H1 (cell line): ENCODE measurements at regions not wholly inside any gene's neighbourhood (a gene's known extent, or its start where the extent isn't known, plus 50 kb on each side); places are given as distances from the start of the nearest gene placed in this dataset.

ENCODE experiments used
- CTCF ChIA-PET: fragments of 300-600 bp; sonication (Branson Sonifier 250); formaldehyde crosslinking; loops from one replicate; lab custom pipeline; 2021; ENCODE audit not compliant: partially characterized antibody; lab: Charles Lee
- POLR2A ChIA-PET: fragments of 300-600 bp; sonication (Branson Sonifier 250); formaldehyde crosslinking; loops from one replicate; lab custom pipeline; 2021; ENCODE audit warnings: inconsistent platforms; ENCODE audit not compliant: partially characterized antibody; lab: Charles Lee
- DNase-seq, 2 experiments: peaks; one replicate each; pipeline versions ENCODE4 v3.0.0 to v3.0.0-alpha.2; 2010 to 2022; ENCODE audit warnings: low spot score in 2 of 2, low read depth in 1 of 2, mixed read lengths in 1 of 2
- FAIRE-seq: peaks from 2 replicates; lab custom pipeline; 2011; peaks lifted over from hg19 to GRCh38; lab: Jason Lieb, UNC
- H2AFZ ChIP-seq: 2 replicates; pipeline ENCODE4 v1.8.1; 2012; ENCODE audit warnings: low read length, inconsistent platforms
- H2AK5ac ChIP-seq: 2 replicates; pipeline ENCODE4 v1.6.1; 2013; ENCODE audit warnings: low read depth, low read length
- H2BK120ac ChIP-seq: replicated peaks from 2 replicates; pipeline ENCODE3; 2013; ENCODE audit warnings: low read depth, low read length, inconsistent platforms
- H2BK12ac ChIP-seq: 2 replicates; pipeline ENCODE4 v1.6.1; 2013; ENCODE audit warnings: low read depth, low read length
- H2BK15ac ChIP-seq: 2 replicates; pipeline ENCODE4 v1.6.1; 2013; ENCODE audit warnings: low read length
- H2BK20ac ChIP-seq: 2 replicates; pipeline ENCODE4 v1.6.1; 2013; ENCODE audit warnings: low read length
- H2BK5ac ChIP-seq: 2 replicates; pipeline ENCODE4 v1.6.1; 2013; ENCODE audit warnings: low read depth, low read length
- H3K14ac ChIP-seq: 2 replicates; pipeline ENCODE4 v1.6.1; 2013; ENCODE audit warnings: inconsistent platforms; ENCODE audit not compliant: insufficient read length
- H3K18ac ChIP-seq: 2 replicates; pipeline ENCODE4 v1.6.1; 2013; ENCODE audit warnings: low read length; ENCODE audit errors: extremely low read depth
- H3K23ac ChIP-seq: 2 replicates; pipeline ENCODE4 v1.6.1; 2013; ENCODE audit warnings: inconsistent platforms; ENCODE audit not compliant: insufficient read length
- H3K23me2 ChIP-seq: 2 replicates; pipeline ENCODE4 v1.6.1; 2013; ENCODE audit warnings: low read depth, low read length
- H3K27ac ChIP-seq: 2 replicates; pipeline ENCODE4 v1.6.1; 2011; ENCODE audit warnings: low read depth, low read length, inconsistent platforms
- H3K27me3 ChIP-seq, 4 experiments: replicated peaks in 1 of 4; 1 replicate in 1 of 4; 2 replicates in 3 of 4; pipeline versions ENCODE4 v1.6.1 to v1.8.1; 2011 to 2013; ENCODE audit warnings: low read length in 3 of 4, mild to moderate bottlenecking in 3 of 4, inconsistent platforms in 2 of 4, mixed read lengths in 2 of 4, moderate library complexity in 1 of 4; ENCODE audit not compliant: control insufficient read depth in 3 of 4, insufficient read depth in 3 of 4; ENCODE audit errors: extremely low read depth in 1 of 4
- H3K36me3 ChIP-seq, 4 experiments: 2 replicates each; pipeline versions ENCODE4 v1.6.1 to v1.8.1; 2011 to 2013; ENCODE audit warnings: mild to moderate bottlenecking in 4 of 4, low read length in 3 of 4, moderate library complexity in 2 of 4, control low read depth in 1 of 4, inconsistent platforms in 1 of 4; ENCODE audit not compliant: insufficient read depth in 4 of 4, control insufficient read depth in 2 of 4
- H3K4ac ChIP-seq: replicated peaks from 2 replicates; pipeline ENCODE3; 2013; ENCODE audit warnings: low read length, low read depth, mixed read lengths, inconsistent platforms; ENCODE audit not compliant: insufficient read length
- H3K4me1 ChIP-seq, 4 experiments: replicated peaks in 1 of 4; 1 replicate in 1 of 4; 2 replicates in 3 of 4; pipeline versions ENCODE4 v1.6.1 to v1.8.1; 2011 to 2013; ENCODE audit warnings: low read length in 3 of 4, inconsistent platforms in 2 of 4, mixed read lengths in 1 of 4; ENCODE audit not compliant: insufficient read depth in 4 of 4, control insufficient read depth in 3 of 4
- H3K4me2 ChIP-seq, 2 experiments: 2 replicates each; pipeline versions ENCODE4 v1.6.1 to v1.8.1; 2011 to 2013; ENCODE audit warnings: low read depth in 2 of 2, low read length in 2 of 2, control low read depth in 1 of 2, inconsistent platforms in 1 of 2, mild to moderate bottlenecking in 1 of 2; ENCODE audit not compliant: insufficient read depth in 1 of 2
- H3K4me3 ChIP-seq, 4 experiments: fragments of 200-600, 300-600 bp in 1 of 4; sonication (generic), shearing (Covaris generic), sonication (Bioruptor Twin) in 1 of 4; 2 replicates each; pipeline versions ENCODE4 v1.5.1 to v1.8.1; 2011 to 2016; ENCODE audit warnings: low read length in 4 of 4, low read depth in 3 of 4, control low read depth in 2 of 4, inconsistent platforms in 2 of 4, mild to moderate bottlenecking in 2 of 4, mixed read lengths in 1 of 4, moderate library complexity in 1 of 4; ENCODE audit not compliant: insufficient read depth in 2 of 4; ENCODE audit errors: extremely low read depth in 1 of 4
- H3K56ac ChIP-seq: replicated peaks from 2 replicates; pipeline ENCODE3; 2013; ENCODE audit warnings: low read depth, mild to moderate bottlenecking, mixed read lengths, low read length, inconsistent platforms; ENCODE audit not compliant: insufficient read length
- H3K79me1 ChIP-seq: 2 replicates; pipeline ENCODE4 v1.6.1; 2013; ENCODE audit warnings: low read depth, low read length, control low read depth
- H3K79me2 ChIP-seq, 2 experiments: 2 replicates each; pipeline versions ENCODE4 v1.6.1 to v1.8.1; 2012 to 2013; ENCODE audit warnings: low read length in 2 of 2, mild to moderate bottlenecking in 2 of 2, inconsistent platforms in 1 of 2; ENCODE audit not compliant: insufficient read depth in 2 of 2, control insufficient read depth in 1 of 2
- H3K9ac ChIP-seq, 4 experiments: replicated peaks in 1 of 4; 1 replicate in 1 of 4; 2 replicates in 3 of 4; pipeline versions ENCODE4 v1.6.1 to v1.8.1; 2011 to 2013; ENCODE audit warnings: low read depth in 3 of 4, low read length in 3 of 4, control low read depth in 2 of 4, mild to moderate bottlenecking in 2 of 4, moderate library complexity in 2 of 4, inconsistent platforms in 1 of 4; ENCODE audit errors: extremely low read depth in 1 of 4
- H3K9me3 ChIP-seq, 2 experiments: 2 replicates each; pipeline versions ENCODE4 v1.6.1 to v1.8.1; 2012 to 2013; ENCODE audit warnings: mild to moderate bottlenecking in 2 of 2, moderate library complexity in 2 of 2, control low read depth in 1 of 2, inconsistent platforms in 1 of 2, low read depth in 1 of 2, low read length in 1 of 2, mixed read lengths in 1 of 2; ENCODE audit not compliant: insufficient read depth in 2 of 2
- H4K20me1 ChIP-seq, 2 experiments: replicated peaks in 1 of 2; 2 replicates each; pipeline versions ENCODE3 to v1.8.1; 2011 to 2013; ENCODE audit warnings: inconsistent platforms in 2 of 2, low read length in 2 of 2, mild to moderate bottlenecking in 1 of 2; ENCODE audit not compliant: insufficient read depth in 2 of 2, control insufficient read depth in 1 of 2
- H4K5ac ChIP-seq: 2 replicates; pipeline ENCODE4 v1.6.1; 2013; ENCODE audit warnings: low read length, low read depth, mixed read lengths, inconsistent platforms; ENCODE audit not compliant: insufficient read length
- H4K8ac ChIP-seq: 2 replicates; pipeline ENCODE4 v1.8.0; 2013; ENCODE audit warnings: mild to moderate bottlenecking, moderate library complexity, low read length, inconsistent platforms; ENCODE audit not compliant: insufficient read depth; ENCODE audit errors: extremely low read depth
- H4K91ac ChIP-seq: replicated peaks from 2 replicates; pipeline ENCODE3; 2013; ENCODE audit warnings: low read length, mixed read lengths, inconsistent platforms; ENCODE audit not compliant: insufficient read length
- CHD2 ChIP-seq: IDR thresholded peaks from 2 replicates; pipeline ENCODE4 v1.6.1; 2012; ENCODE audit warnings: low read length, improper control_type of control experiment
- RAD21 ChIP-seq, 2 experiments: IDR thresholded peaks in 1 of 2; conservative IDR thresholded peaks in 1 of 2; 2 replicates each; pipeline ENCODE4 v1.6.1; 2011; ENCODE audit warnings: low read depth in 2 of 2, low read length in 2 of 2, improper control_type of control experiment in 1 of 2, inconsistent platforms in 1 of 2, mild to moderate bottlenecking in 1 of 2, moderate library complexity in 1 of 2
- RFX5 ChIP-seq: IDR thresholded peaks from 2 replicates; pipeline ENCODE4 v1.6.1; 2011; ENCODE audit warnings: low read depth, low read length, improper control_type of control experiment, borderline replicate concordance
- RNF2 ChIP-seq: fragments of 200-900, 300-1000 bp; sonication (generic); IDR thresholded peaks from 2 replicates; pipeline ENCODE4 v1.7.1; 2016; ENCODE audit warnings: borderline replicate concordance, low read depth, mild to moderate bottlenecking, antibody characterized with exemption, low read length; ENCODE audit not compliant: poor library complexity, severe bottlenecking; ENCODE audit errors: missing control alignments
- SAP30 ChIP-seq: fragments of 300-600 bp; sonication (generic); IDR thresholded peaks from 2 replicates; pipeline ENCODE4 v1.7.1; 2012; ENCODE audit warnings: low read length, moderate library complexity, mild to moderate bottlenecking, inconsistent platforms; ENCODE audit not compliant: insufficient read depth, insufficient replicate concordance
- SIN3A ChIP-seq, 2 experiments: IDR thresholded peaks in 1 of 2; conservative IDR thresholded peaks in 1 of 2; 2 replicates each; pipeline ENCODE4 v1.6.1; 2011 to 2012; ENCODE audit warnings: low read length in 2 of 2, improper control_type of control experiment in 1 of 2, low read depth in 1 of 2, mild to moderate bottlenecking in 1 of 2
- SIX5 ChIP-seq: IDR thresholded peaks from 2 replicates; pipeline ENCODE4 v1.6.1; 2011; ENCODE audit warnings: mild to moderate bottlenecking, low read depth, low read length
- SP1 ChIP-seq: IDR thresholded peaks from 2 replicates; pipeline ENCODE4 v1.6.1; 2011; ENCODE audit warnings: low read depth, low read length
- WGBS, 2 experiments: shearing (Covaris generic) in 1 of 2; methylation state at CpG; one replicate each; pipeline versions ENCODE4 v1.1.6 to v1.1.7; 2013 to 2015; ENCODE audit warnings: low lambda C conversion rate in 2 of 2, mixed read lengths in 2 of 2, inconsistent platforms in 1 of 2, low coverage in 1 of 2, missing lambda C conversion rate in 1 of 2; ENCODE audit not compliant: insufficient replicate concordance in 2 of 2, insufficient coverage in 1 of 2, insufficient read length in 1 of 2; ENCODE audit errors: extremely low coverage in 1 of 2, missing lambda C conversion rate in 1 of 2; 5-methylcytosine and 5-hydroxymethylcytosine counted together

DNA sequence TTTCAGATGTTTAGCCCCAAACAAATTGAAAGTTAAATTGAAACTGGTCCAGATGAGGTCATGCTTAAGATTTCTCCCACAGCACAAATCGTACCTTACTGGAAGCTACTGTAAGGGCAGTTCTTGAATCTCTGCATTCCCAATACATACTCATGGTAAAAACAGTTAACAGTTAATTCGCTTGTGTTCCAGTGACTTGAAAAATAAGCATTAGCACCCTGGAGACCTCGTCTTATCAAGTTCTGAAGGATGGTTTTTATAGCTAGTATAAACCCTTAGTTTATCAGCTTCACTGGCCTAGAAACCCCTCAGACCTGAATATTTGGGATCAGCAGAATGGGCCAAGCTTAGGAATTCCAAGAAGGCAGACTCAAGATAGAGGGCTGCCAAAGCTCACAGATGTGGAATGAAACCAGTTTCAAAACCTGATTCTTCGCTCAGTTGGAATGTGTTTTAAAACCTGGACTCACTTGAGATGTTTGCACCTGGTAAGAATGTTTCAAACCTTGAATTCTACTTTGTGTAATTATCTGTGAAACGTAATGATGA is 103.6 kb downstream of the C9orf152 start:
- no peak overlapping the region for H4K8ac ChIP-seq
- H3K56ac ChIP-seq, result no peak overlapping the region
- no peak overlapping the region for H2BK5ac ChIP-seq
- no peak overlapping the region for H3K18ac ChIP-seq
- H3K23me2 ChIP-seq, result no peaks in the 10 kb centered on the region
- H4K20me1 ChIP-seq, result peaks cover 1 to 4% of the 10 kb centered on the region in 2 experiments
- no peak overlapping the region for H4K91ac ChIP-seq
- no peak overlapping the region for H3K27ac ChIP-seq
- no peak overlapping the region for H3K4me3 ChIP-seq
- no peak overlapping the region for H4K5ac ChIP-seq
- H3K79me1 ChIP-seq, result peaks cover 2% of the 10 kb centered on the region; the same call in 1 of the 2 replicates
- no peak for FAIRE-seq
- peaks cover 2 to 36% (median 7%) of the 10 kb centered on the region in 4 experiments; a peak in 6 of 7 replicates for H3K4me1 ChIP-seq
- DNase-seq, result no peak
- H3K23ac ChIP-seq, result no peak overlapping the region
- TF ChIP-seq RAD21 (IDR thresholded peaks at IDR 0.05 in 1 of 2, conservative IDR thresholded peaks at IDR 0.05 in 1 of 2; ENCODE audit: low read depth in 2 of 2, low read length in 2 of 2) (no peak), SAP30 (no peak), SP1 (no peak), CHD2 (no peak), RNF2 (no peak), RFX5 (no peak), SIN3A (conservative IDR thresholded peaks at IDR 0.05 in 1 of 2, IDR thresholded peaks at IDR 0.05 in 1 of 2; ENCODE audit: low read depth in 1 of 2, low read length in 2 of 2) (no peak), SIX5 (no peak)
- H3K36me3 ChIP-seq, result peaks cover 0 to 3% (median 0%) of the 10 kb centered on the region in 4 experiments; a peak in 1 of 8 replicates
- no peak overlapping the region for H3K9ac ChIP-seq
- no peak overlapping the region for H3K4ac ChIP-seq
- H2AFZ ChIP-seq, result no peak overlapping the region
- H3K79me2 ChIP-seq, result peaks cover 0 to 40% of the 10 kb centered on the region in 2 experiments; a peak in 2 of 4 replicates
- 86% methylated on average over 5 of the region's 5 CpGs; no CpG with 5 or more reads in 1 of the 2 experiments for WGBS, 2 experiments
- H2BK15ac ChIP-seq, result no peak overlapping the region
- no peaks in the 10 kb centered on the region for H3K9me3 ChIP-seq
- ChIA-PET POLR2A (interaction anchor here (1.1 kb wide), 1 partner anchor 23 kb away, joined by 5 read pairs; no protein-coding TSS in a partner anchor), CTCF (interaction anchor here (0.9 to 1.6 kb wide), 7 partner anchors 14 to 114 kb away, joined by 3 to 5 read pairs (median 3); no protein-coding TSS in a partner anchor)
- no peak overlapping the region for H2BK12ac ChIP-seq
- H3K4me2 ChIP-seq, result no peak overlapping the region
- no peak overlapping the region for H2BK20ac ChIP-seq
- H2AK5ac ChIP-seq, result no peak overlapping the region
- H3K14ac ChIP-seq, result no peak overlapping the region
- H3K27me3 ChIP-seq, result no peaks in the 10 kb centered on the region
- H2BK120ac ChIP-seq, result no peak overlapping the region
